Left forelimb (tissue), 1 donor: ENCODE measurements at regions not wholly inside any gene's neighbourhood (a gene's known extent, or its start where the extent isn't known, plus 50 kb on each side); places are given as distances from the start of the nearest gene placed in this dataset.

ENCODE experiments used
- DNase-seq: peaks from one replicate; pipeline ENCODE4 v3.0.0-alpha.2; 2018; ENCODE audit warnings: low spot score

DNA sequence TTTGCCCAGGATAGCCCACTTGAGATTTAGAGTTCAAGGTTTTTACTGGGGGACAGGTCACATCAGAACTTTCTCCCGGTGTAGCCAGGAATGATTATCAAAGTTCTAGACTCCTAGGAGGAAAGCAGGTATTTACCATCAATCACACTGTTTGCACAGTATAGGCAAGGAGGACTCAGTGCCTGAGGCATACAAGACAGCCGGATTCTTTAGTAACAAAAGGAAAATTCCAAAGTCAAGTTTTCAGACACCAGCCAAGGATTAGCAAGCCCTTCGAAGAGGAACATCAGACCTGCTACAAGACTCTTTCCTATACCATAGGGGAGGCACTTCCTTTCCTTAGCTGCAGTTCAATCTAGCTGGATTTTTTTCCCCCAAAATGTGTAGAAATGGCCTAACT is 197.8 kb upstream of the USP25 start:
- no peak for DNase-seq

DNA sequence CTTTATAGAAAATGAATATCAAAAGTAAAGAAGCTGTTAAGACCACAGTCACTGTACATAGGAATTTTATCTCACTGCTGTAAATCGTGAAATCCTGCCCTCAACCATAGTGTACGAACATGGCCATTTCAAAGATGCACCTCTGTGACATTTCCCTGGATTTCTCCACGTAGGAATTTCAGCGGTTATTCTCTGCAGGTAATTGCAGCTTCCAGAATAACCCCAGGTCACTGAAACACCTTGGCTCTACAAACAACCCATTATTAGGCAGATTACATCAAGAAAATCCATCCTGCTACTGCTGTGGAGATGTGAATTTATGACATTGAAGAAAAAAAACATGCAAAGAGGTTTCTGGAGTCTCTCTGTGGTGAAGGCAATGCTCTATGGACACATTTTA is 196.2 kb upstream of the USP25 start:
- no peak for DNase-seq

DNA sequence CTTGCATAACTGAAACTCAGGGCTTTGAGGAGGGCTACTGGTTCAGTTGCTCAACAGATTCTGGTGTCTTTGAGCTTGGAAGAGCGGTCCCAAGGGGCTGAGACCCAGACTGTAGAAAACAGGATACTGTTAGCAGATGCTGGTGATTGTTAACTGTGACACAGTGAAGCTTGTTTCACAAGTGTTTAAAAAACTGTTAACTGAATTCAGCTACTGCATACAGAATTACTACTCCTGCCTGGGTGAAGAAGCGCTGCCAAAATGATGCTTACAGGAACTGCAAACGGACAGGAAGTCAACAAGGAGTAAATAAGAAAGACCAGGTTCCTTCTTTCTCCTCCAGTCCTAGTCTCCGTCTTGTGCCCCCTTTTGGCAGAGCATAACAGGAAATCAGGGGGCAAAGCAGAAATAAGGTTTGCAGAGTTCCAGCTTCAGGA is 195.3 kb upstream of the USP25 start:
- DNase-seq = no peak

DNA sequence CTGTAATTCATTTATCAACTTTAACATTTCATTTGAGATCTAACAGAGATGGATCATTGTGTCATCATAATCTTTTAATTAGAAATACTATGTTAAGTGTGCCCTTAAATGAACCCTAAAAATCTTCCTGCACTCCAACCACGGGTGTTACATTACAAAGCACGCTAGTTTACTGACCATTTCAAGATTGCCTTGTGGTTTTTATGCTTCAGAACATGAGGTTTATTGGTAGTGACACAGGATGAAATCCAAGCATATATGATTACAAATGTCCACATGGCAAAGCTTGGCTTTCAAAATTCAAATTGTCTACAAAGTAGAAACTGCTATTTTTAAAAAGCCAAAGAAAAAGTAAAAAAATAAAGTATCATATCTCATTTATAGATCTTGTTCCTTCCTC is 190.4 kb upstream of the USP25 start:
- no peak for DNase-seq

DNA sequence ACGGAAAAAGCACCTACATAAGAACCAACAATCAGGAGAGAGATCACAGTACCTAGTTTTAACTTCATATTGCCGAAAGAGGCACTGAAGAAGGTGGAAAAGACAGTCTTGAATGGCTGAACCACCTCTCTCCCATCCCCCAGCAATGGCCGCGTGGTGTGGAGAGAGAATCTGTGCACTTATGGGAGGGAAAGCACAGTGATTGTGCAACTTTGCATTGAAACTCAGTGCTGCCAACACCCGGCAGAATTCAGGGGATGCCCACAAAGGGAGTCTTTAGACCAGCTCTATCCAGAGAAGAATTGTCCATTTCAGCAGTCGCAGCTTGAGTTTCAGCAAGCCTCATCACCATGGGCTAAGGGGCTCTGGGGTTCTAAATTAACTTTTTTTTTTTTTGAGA is 186.3 kb upstream of the USP25 start:
- DNase-seq = no peak

DNA sequence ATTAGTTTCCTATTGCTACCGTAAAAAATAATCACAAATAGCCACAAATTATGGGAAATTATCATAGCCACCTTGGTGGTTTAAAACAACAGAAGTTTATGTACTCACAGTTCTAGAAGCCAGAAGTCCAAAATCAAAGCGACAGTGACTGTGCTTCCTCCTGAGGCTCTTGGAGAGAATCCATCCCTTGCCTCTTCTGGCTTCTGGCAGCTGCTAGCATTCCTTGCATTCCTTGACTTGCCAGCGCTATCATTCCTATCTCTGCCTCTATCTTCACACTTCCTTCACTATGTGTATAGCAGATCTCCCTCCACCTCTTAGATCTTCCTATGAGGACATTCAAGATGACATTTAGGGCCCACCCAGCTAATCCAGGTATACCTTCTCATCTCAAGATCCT is 180.1 kb upstream of the USP25 start:
- DNase-seq = no peak

DNA sequence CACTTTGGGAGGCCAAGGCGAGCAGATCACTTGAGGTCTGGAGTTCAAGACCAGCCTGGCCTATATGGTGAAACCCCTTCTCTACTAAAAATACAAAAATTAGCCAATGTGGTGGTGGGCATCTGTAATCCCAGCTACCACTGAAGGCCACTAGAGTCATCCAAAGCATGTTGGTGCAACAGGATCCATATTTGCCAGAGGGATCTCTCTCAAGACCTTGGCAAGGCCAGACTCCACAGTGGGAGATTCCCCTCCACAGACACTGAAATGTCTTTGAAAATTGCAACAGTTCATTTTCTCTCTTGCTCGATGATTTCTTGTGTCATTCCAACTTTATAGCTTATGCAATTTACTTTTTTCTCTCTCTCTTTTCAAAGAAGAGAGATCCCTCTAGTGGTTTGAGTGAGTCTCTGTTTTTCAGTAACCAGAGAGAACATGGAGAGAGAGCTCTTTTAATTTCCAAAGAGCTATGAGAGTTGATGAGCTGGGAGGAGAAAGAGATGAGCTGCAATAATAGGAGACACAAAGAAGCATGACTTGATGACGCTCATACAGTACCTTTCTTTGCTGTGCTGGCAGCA is 176.8 kb upstream of the USP25 start:
- no peak for DNase-seq

DNA sequence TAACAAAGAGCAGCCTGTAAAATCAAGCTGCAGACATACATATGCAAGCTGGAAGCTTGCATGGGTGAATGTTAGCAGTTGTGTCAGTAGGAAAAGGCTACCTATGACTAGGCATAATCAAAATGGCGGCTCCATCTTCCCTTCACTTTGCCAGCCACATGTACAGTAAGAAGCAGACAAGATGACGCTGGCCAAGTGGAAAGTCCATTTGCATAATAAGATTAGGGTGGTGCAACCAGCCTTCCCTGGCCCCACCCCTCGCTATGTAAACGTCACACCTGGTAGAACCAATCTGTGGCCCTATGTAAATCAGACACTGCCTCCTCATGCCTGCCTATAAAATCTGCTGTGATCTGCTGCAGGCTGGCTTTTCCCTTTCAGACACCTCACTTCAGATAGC is 171.9 kb upstream of the USP25 start:
- DNase-seq = no peak

DNA sequence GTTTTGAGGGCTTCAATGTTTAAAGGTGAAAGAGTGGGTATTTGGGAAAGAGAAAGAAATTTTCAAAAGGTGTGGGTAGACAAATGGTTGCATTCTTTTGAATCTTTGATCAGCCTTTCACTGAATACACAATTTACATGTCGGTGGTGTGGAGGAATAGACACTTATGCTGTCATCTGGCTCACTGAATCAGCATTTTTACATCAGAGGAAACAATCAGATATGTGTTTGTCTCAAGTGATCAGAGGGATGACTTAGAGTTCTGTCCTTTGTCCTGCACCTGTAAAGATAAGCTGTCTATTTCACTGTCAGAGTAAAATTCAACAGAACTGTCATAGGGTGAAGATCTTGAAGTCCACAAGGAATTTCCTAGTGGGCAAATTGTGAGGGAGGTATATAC is 170.9 kb upstream of the USP25 start:
- no peak for DNase-seq

DNA sequence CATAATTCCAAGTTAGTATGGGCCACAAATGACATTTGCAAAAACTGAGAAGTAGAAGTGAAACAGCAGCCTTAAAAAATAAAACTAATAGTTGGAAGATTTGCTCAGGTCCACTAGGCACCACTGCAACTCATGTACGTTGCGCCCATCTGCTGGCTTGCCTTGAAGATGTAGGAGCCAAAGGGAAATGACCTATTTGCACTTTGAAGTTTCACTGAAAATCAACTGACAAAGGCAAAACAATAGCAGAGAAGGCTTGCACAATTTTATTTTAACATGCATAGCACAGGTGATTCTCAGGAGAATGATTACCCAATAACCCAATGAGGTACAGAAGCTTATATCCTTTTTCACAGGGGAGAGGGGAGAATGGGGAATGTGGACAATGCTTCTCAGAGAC is 170.1 kb upstream of the USP25 start:
- no peak for DNase-seq

DNA sequence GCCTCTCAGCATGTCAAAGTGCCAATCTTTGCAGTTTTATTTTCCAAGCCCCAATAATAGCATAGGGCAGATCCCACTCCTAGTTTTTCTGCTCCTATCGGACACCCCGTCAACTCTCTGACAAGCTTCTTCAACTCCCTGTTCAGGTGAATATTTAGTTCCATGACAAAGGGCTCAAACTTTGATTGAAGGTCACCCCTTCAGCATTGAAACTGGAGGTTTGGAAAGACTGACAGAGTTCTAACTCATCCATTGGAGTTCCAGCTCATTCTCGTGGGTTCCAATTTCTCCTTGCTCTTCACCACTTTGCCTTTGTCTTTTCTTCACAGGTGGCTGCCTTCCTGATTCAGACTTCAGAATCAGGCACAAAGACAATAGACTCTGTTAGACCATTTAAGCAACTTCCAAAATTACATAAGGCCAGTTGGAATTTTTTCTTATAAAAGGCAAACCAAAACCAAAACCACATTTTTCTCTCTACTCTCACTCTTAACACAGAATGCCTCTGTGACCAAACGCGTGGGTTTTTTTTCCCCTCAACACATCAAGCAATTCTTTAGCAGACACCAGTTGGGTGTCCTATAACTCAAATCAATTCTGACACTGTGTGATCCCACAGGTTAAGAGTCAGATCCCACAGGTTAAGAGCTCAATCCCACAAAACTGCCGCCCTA is 169.3 kb upstream of the USP25 start:
- DNase-seq = no peak

DNA sequence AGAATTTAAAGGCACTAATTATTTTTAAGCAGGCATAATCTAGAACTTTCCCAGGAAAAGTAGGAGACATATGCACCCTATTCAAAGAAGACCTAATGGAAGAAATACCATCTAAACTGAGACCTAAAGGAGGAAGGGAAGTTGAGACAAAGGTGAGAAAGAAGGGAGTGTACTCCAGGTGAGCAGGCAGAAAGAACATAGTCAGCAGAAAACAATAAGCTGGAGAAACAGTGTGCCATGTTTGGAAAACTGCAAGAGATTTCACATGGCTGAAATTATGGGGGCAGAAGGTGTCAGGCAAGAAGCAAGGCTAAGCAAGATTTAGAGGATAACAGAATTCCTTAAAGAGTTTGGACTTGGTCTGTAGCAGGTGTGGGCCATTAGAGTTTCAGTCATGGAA is 167.0 kb upstream of the USP25 start:
- no peak for DNase-seq

DNA sequence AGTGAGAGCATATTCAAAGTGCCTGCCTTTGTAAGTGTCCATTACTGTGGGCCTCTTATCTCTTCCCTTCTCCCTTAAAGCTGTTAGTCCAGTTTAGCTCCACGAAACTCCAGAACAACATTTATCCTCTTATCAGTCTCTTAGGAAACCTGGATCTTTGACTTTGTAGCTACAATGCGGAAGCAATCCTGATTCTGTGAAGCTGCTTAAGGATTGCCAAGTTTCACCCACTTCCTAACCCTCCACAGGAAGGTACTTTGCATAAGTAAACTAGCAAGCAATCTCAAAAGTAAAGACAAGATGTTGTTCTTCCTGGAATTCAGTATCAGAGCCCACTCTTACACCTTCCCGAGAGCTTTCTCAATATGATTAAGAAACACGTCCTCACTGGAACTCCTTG is 164.9 kb upstream of the USP25 start:
- DNase-seq = no peak

DNA sequence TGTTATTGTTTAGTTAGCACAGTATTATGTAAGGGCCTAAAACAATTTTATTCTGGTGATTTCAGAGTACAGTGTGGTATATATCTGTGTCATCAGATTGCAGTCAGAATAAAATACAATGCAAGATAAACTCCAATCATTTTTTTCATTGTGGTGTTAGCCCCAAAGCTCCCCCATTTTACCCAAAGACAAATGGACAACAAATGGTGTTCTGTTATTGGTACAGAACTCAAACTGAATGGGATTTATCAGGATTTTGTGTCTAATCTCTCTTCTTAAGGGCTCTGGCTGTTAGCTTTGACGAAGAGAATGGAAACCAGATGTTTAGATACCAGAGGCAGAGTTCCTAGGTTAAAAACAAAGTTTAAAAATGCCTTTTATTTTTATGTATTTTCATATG is 163.1 kb upstream of the USP25 start:
- no peak for DNase-seq

DNA sequence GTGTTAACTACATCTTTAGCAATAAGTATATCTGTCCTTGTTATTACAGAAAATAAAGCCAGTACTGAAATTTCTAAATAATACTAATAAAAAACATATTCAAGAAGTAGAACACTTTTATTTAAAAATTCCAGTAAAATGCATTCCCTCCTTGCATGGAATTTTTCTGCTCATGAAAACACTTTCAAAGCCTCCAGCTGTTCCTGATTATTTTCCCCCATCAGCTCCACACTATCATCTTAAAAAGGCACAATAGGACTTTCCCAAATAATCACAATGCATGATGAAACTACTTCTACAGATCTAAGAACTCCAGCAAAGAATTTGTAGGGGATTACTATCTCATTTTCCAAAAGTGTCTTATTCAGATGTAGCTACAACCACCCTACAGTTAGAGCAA is 162.6 kb upstream of the USP25 start:
- no peak for DNase-seq

DNA sequence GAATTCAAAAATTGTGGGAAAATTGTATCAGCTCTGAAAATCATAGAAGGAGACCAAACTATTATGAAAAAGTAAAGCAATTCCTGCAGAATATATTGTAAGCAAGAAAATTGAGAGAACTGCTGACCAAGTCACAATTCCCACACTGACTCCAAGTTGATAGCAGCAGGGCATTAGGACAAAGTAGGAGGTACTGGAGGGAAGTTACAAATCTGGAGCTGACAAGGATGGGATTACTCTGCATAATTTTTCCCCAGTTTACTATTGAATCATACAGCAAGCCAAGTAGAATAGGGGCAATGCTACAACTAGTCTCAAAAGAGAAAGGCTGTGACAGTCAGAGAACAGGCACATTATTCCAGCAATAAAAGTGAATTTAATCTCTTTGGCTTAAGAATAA is 161.3 kb upstream of the USP25 start:
- no peak for DNase-seq

DNA sequence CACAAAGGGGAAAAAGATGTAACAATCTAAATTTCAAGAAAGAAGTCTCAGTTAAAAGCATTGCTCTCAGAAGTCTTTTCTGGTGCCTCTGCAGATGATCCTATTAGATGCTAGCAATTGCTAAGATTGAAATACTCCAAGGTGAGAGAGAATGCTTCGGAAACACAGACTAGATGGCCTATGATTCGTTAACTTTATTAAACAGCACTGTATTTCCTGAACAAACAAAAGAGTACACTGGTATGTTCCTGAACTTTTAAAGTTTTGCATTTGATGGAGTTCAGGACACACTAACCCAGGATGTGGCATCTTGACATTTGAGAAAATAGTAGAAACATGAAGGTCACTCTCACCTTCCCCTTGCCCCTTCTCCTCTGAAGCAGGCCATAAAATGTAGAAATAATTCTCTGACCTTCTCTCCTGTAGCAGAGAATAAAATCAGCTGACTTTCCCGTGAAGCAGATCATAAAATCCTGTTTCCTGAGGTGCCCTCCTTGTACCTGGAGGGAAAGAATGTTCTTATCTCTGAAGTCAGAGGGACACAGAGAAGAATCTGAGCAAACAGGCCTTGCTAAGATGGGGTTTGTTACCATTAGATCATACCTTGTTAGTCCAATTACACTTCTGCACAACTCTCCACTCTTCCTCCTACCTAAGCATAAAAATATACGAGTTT is 142.9 kb upstream of the USP25 start:
- DNase-seq = no peak

DNA sequence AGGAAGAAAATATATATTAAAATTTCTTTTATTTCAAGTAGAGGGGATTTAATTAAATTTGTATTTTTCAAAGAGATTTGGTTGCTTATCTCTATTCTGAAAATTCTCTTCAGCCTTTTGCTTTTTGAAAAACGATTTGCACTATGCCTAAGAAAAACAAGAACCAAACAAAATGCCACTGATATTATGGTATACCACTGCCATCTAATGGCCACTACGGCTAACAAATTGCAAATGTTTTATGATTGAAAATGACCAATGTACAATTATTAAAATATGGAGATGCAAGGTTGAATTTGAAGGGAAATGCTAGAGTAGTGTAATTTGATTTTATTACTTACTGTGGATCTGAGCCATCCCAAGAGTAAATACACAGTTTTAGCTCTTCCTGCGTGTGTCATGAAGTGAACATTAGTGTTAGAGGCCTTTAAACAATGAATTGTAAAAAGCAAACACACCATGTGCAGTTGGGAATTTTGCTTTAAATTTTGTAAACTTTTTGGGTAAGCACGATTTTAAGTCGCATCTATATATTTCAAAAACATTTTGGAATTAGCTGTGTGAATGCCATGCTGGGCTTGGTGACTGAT is 137.4 kb upstream of the USP25 start:
- no peak for DNase-seq

DNA sequence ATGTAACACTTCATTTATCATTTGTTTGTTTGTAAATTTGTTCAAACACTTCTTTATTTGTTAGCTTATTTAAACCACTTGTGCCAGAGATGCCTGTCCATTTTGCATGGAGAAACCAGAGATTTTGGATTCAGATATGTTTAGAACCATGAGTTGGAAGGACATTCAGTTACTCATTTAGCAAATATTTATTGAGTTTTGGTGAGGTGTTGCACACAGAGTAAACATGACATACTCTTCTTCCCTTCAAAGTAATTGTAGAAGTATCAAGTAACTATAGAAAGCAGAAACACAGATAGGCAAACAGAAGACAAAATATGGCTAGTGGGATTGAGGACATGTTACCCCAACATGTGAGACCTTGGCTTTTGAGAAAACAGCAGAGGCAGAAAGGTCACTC is 136.8 kb upstream of the USP25 start:
- no peak for DNase-seq

DNA sequence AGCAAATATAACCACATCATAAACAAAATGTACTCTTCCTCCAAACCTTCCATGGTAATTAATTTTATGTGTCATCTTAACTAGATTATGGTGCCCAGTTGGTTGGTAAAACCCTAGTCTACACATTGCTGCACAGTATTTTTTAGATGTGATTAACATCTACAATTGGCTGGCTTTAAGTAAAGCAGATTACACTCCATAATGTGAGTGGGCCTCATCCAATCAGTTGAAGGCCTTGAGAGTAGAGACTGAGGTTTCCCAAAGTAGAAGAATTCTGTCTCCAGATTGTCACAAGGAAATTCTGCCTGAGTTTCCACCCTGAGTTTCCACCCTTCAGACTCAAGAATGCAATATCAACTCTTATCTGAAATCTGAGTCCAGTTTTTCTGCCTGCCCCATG is 128.4 kb upstream of the USP25 start:
- DNase-seq = no peak

DNA sequence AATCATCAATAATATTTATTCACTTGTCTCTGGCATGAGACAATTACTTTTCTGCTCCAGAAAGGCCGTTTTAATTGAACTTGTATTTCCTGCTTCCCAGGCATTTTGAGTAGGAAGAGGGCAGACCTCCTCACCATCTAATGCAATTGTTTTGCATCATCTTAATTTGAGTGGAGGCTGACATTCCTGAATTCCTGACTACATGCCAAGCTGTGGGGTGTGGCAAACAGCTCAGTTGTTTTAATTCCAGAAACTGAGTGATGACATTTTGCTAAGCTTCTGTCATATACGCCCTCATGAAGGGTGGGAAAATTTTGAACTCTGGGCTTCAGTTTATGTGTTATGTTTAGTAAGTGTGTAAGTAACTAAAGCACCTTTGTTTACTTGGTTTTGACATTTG is 125.4 kb upstream of the USP25 start:
- no peak for DNase-seq

DNA sequence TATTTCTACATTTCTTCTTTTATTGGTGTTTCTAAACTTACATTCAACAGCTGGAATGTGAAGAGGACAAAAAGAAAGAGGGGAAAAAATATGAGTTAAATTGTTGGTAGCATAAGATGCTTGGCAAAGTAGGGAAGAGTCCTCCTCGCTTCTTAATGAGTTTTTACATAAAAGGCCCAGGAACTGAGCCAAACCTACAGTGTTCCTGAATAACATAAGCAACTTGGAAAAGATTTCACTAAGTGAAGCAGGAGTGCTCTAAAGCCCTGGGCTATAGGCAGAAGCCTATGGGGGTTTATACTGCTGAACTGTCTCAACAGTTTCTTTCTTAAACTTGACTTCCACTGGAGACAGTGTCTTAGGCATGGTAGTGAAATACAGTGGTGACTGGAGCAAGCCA is 115.0 kb upstream of the USP25 start:
- DNase-seq = no peak

DNA sequence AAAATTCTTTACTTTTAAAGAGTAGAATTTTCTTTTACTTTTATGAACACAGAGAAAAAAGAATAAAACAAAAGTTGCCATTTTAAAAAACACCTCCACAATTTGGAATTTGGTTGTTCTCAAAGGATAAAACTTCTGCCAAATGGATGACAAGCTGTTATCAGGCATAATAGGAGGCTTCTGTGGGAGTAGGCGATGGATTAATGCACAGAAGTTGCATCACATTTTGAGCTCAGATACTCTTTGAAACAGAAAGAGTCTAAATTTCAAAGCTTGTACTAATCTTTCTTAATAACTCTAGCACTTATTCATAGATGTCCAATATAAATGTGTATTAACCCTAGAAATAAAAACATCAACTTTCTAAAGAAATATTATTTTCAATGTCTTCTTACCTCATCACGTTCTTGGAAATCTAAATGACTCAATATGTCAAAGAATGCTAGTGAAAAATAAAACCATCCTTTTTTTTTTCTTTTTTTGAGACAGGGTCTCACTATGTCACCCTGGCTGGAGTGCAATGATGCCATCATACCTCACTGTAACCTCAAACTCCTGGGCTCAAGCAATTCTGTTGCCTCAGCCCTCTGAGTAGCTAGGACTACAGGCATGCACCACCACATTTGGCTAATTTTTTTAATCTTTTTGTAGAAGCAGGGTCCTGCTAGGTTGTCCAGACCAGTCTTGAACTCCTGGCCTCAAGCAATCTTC is 112.8 kb upstream of the USP25 start:
- no peak for DNase-seq
